Activated B cell treated with CpG ODN at 0.5 μM for 24 hours (primary cell): ENCODE measurements at regions not wholly inside any gene's neighbourhood (a gene's known extent, or its start where the extent isn't known, plus 50 kb on each side); places are given as distances from the start of the nearest gene placed in this dataset.
"Not testable (repeated sequence)": the region's sequence is repeated elsewhere in the genome, so short reads cannot be mapped to it uniquely, and the experiment has no call there.

ENCODE experiments used
- ATAC-seq: fragments of 200-7000 bp; cut with Tn5 transposase; one replicate; pipeline ENCODE4 v1.10.0; 2021; ENCODE audit warnings: low read depth, mild to moderate bottlenecking, moderate library complexity
- CTCF ChIA-PET: fragments of 350-600 bp; sonication (Branson Sonifier 250); formaldehyde crosslinking; loops from one replicate; lab custom pipeline; 2021; ENCODE audit warnings: antibody characterized with exemption; lab: Charles Lee
- POLR2A ChIA-PET: fragments of 350-600 bp; sonication (Branson Sonifier 250); formaldehyde crosslinking; loops from one replicate; lab custom pipeline; 2021; ENCODE audit warnings: antibody characterized with exemption; lab: Charles Lee
- DNase-seq: peaks from one replicate; pipeline ENCODE4 v3.0.0; 2022
- H3K27ac Mint-ChIP-seq: one replicate; pipeline ENCODE4 v1.8.0; 2020; ENCODE audit warnings: mixed read lengths
- H3K27me3 Mint-ChIP-seq: one replicate; pipeline ENCODE4 v1.8.0; 2021; ENCODE audit warnings: mixed read lengths
- H3K36me3 Mint-ChIP-seq: one replicate; pipeline ENCODE4 v1.8.0; 2021; ENCODE audit warnings: low read depth, mixed read lengths
- H3K4me1 Mint-ChIP-seq: one replicate; pipeline ENCODE4 v1.8.0; 2021; ENCODE audit warnings: mixed read lengths
- H3K4me3 Mint-ChIP-seq: one replicate; pipeline ENCODE4 v1.8.0; 2020; ENCODE audit warnings: mild to moderate bottlenecking, mixed read lengths
- H3K9me3 Mint-ChIP-seq: one replicate; pipeline ENCODE4 v1.8.0; 2020; ENCODE audit warnings: mixed read lengths
- intact Hi-C: fragments of 100-400 bp; cut with micrococcal nuclease; formaldehyde crosslinking; loops from one replicate; pipeline ENCODE4 v1.15.1; 2024
- TF ChIP-seq, protein P1 (sequence below): fragments of 200-600 bp; IDR thresholded peaks from one replicate; pipeline ENCODE4 v1.8.0; 2022; ENCODE audit warnings: antibody characterized with exemption, mild to moderate bottlenecking

DNA sequence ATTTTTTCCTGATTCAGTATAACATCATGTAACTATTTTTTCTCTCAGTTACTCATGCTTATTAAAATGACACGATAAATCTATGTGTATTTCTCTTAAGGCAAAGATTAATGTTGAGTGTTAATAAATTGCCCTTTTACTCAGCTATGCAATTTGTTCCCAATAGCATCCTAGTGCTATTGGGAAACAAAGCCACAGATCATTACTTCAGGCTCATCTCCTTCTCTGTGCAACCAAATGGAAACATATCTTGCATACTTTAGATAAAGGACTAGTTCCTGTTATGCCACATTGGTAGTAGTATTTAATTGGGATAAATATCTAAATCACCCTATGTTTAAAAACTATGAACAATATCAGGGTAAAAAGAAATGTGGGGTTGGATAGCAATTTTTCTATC lies 106.2 kb downstream of the PLPPR4 start:
- Mint-ChIP-seq H3K36me3 (no peaks in the 10 kb centered on the region), H3K4me3 (no peak overlapping the region), H3K27me3 (no peaks in the 10 kb centered on the region), H3K9me3 (no peaks in the 10 kb centered on the region), H3K4me1 (peaks cover 4% of the 10 kb centered on the region), H3K27ac (no peak overlapping the region)
- POLR2A ChIA-PET: no interaction called here
- no peak for DNase-seq
- CTCF ChIA-PET: no interaction called here
- ATAC-seq: no peak
- TF ChIP-seq, protein P1, sequence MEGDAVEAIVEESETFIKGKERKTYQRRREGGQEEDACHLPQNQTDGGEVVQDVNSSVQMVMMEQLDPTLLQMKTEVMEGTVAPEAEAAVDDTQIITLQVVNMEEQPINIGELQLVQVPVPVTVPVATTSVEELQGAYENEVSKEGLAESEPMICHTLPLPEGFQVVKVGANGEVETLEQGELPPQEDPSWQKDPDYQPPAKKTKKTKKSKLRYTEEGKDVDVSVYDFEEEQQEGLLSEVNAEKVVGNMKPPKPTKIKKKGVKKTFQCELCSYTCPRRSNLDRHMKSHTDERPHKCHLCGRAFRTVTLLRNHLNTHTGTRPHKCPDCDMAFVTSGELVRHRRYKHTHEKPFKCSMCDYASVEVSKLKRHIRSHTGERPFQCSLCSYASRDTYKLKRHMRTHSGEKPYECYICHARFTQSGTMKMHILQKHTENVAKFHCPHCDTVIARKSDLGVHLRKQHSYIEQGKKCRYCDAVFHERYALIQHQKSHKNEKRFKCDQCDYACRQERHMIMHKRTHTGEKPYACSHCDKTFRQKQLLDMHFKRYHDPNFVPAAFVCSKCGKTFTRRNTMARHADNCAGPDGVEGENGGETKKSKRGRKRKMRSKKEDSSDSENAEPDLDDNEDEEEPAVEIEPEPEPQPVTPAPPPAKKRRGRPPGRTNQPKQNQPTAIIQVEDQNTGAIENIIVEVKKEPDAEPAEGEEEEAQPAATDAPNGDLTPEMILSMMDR: no peak
- intact Hi-C loops: no loop called here

- intact Hi-C loops: no loop called here
- TF ChIP-seq, protein P1: no peak
- no peaks in the 10 kb centered on the region for H3K36me3 Mint-ChIP-seq
- POLR2A ChIA-PET: no interaction called here
- no peak overlapping the region for H3K27ac Mint-ChIP-seq
- H3K4me3 Mint-ChIP-seq: no peak overlapping the region
- DNase-seq (no peak), ATAC-seq (no peak)
- no peaks in the 10 kb centered on the region for H3K9me3 Mint-ChIP-seq
- CTCF ChIA-PET: no interaction called here
- H3K4me1 Mint-ChIP-seq: peaks cover 4% of the 10 kb centered on the region
- H3K27me3 Mint-ChIP-seq: no peaks in the 10 kb centered on the region
Observed at GRCh38 chr1:99371413-99371812, 107.1 kb downstream of the PLPPR4 start.

DNA sequence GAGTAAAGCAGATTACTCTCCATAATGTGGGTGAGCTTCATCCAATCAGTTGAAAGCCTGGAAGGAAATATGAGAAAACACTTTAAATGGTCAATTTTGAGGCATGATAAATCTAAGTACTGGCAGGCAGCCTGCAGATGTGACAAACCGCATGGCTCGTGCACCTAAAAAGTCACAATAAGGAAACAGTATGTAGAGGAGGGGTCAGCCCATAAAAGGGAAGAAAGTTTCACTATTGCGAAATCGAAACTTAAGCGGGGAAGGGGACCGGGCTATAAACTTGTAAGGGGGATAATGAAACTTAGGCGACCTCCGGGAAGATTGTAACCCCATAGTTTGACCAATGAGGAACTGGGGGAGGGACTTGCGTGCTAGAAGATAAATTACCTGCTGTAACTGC lies 109.8 kb downstream of the PLPPR4 start:
- DNase-seq (no peak), ATAC-seq (no peak)
- Mint-ChIP-seq H3K4me1 (peaks cover 4% of the 10 kb centered on the region), H3K27me3 (no peaks in the 10 kb centered on the region), H3K36me3 (no peaks in the 10 kb centered on the region), H3K4me3 (no peak overlapping the region), H3K27ac (no peak overlapping the region), H3K9me3 (no peaks in the 10 kb centered on the region)
- TF ChIP-seq, protein P1: no peak
- intact Hi-C loops: no loop called here
- ChIA-PET POLR2A (no interaction called here), CTCF (no interaction called here)

GRCh38 chr1:99374693-99375092 lies 110.4 kb downstream of the PLPPR4 start:
- H3K4me1 Mint-ChIP-seq: not testable (repeated sequence)

GRCh38 chr1:99384021-99384420 lies 119.7 kb downstream of the PLPPR4 start:
- H3K27ac Mint-ChIP-seq: no peak overlapping the region
- H3K36me3 Mint-ChIP-seq: no peaks in the 10 kb centered on the region
- ChIA-PET CTCF (no interaction called here), POLR2A (no interaction called here)
- no peaks in the 10 kb centered on the region for H3K4me1 Mint-ChIP-seq
- H3K9me3 Mint-ChIP-seq: peaks cover 2% of the 10 kb centered on the region
- H3K27me3 Mint-ChIP-seq: no peaks in the 10 kb centered on the region
- no peak for ATAC-seq
- TF ChIP-seq, protein P1: no peak
- DNase-seq: no peak
- intact Hi-C loops: no loop called here
- H3K4me3 Mint-ChIP-seq: no peak overlapping the region

More at GRCh38 chr1:99374693-99375092, 110.4 kb downstream of the PLPPR4 start:
- ATAC-seq, H3K4me3 Mint-ChIP-seq, POLR2A ChIA-PET, DNase-seq, H3K9me3 Mint-ChIP-seq, H3K27ac Mint-ChIP-seq, H3K27me3 Mint-ChIP-seq, H3K36me3 Mint-ChIP-seq, CTCF ChIA-PET, intact Hi-C loops: not testable (repeated sequence)

DNA sequence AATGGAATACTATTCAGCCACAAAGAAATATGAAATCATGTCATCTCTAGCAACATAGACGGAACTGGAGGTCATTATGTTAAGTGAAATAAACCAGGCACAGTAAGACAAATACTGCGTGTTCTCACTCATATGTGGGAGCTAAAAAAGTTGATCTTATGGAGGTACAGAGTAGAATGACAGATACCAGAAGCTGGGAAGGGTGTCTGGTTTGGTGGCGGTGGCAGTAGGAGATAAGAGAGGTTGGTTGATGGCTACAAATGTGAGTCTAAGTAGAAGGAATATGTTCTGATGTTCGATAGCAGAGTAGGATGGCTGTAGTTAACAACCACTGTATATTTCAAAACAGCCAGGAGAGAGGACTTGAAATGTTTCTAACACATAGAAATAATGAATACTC lies 121.6 kb downstream of the PLPPR4 start:
- Mint-ChIP-seq H3K27ac (no peak overlapping the region), H3K9me3 (peaks cover 2% of the 10 kb centered on the region), H3K4me3 (no peak overlapping the region), H3K36me3 (no peaks in the 10 kb centered on the region), H3K27me3 (no peaks in the 10 kb centered on the region), H3K4me1 (no peaks in the 10 kb centered on the region)
- ChIA-PET CTCF (no interaction called here), POLR2A (no interaction called here)
- intact Hi-C loops: no loop called here
- ATAC-seq (no peak), DNase-seq (no peak)
- TF ChIP-seq, protein P1: no peak
